ENCODE measurements at regions not wholly inside any gene's neighbourhood (a gene's known extent, or its start where the extent isn't known, plus 50 kb on each side); places are given as distances from the start of the nearest gene placed in this dataset.

GRCh38 chr3:159837725-159838124 lies 150.9 kb upstream of the IL12A start:
- TF ChIP-seq POLR2AphosphoS5 (IDR thresholded peaks at IDR 0.05): no peak
- TF ChIP-seq EP300 (IDR thresholded peaks at IDR 0.05): no peak
- TF ChIP-seq POLR2A (IDR thresholded peaks at IDR 0.05): no peak
- no peak for TF ChIP-seq CTCF (IDR thresholded peaks at IDR 0.05)
- WGBS, 2 donors: 76 to 82% methylated on average over 3 of the region's 3 CpGs
- Histone ChIP-seq H3K36me3 (no peaks in the 10 kb centered on the region), H3K27ac (peak overlapping the region; percentile 71 to 85 (median 80)), H3K4me1 (peaks cover 0 to 72% (median 61%) of the 10 kb centered on the region in 4 donors), H3K9me3 (no peaks in the 10 kb centered on the region), H3K4me3 (no peak overlapping the region), H3K27me3 (no peaks in the 10 kb centered on the region)
- DNase-seq: no peak
- intact Hi-C loops (cut with DNase I): loop anchor here (10.0 kb wide), 1 partner anchor 347 kb away; no protein-coding TSS in a partner anchor

GRCh38 chr3:159838938-159839337 lies 149.7 kb upstream of the IL12A start:
- no peak for DNase-seq
- 92 to 94% methylated on average over 2 of the region's 2 CpGs for WGBS, 2 donors
- peaks cover 0 to 83% (median 69%) of the 10 kb centered on the region in 4 donors for H3K4me1 ChIP-seq
- H3K27ac ChIP-seq: peak overlapping the region; percentile 76 to 85 (median 82)
- H3K36me3 ChIP-seq: no peaks in the 10 kb centered on the region
- TF ChIP-seq CTCF (IDR thresholded peaks at IDR 0.05): no peak
- no peak for TF ChIP-seq POLR2AphosphoS5 (IDR thresholded peaks at IDR 0.05)
- no peak for TF ChIP-seq EP300 (IDR thresholded peaks at IDR 0.05)
- no peak for TF ChIP-seq POLR2A (IDR thresholded peaks at IDR 0.05)
- no peak overlapping the region for H3K4me3 ChIP-seq
- H3K9me3 ChIP-seq: no peaks in the 10 kb centered on the region
- H3K27me3 ChIP-seq: no peaks in the 10 kb centered on the region
- intact Hi-C loops (cut with DNase I): loop anchor here (10.0 kb wide), 1 partner anchor 346 kb away; no protein-coding TSS in a partner anchor

GRCh38 chr3:159839561-159840379 lies 148.9 kb upstream of the IL12A start, which contains the start of gene SCHIP1:
TSS of gene SCHIP1 (plus strand) at chr3:159839861.
- H3K9me3 ChIP-seq: no peaks in the 10 kb centered on the region
- intact Hi-C loops (cut with DNase I): loop anchor here (5.0 to 10.0 kb wide), 2 partner anchors 43 to 345 kb away; no protein-coding TSS in a partner anchor
- H3K27ac ChIP-seq: peak within 1 kb of the TSS; percentile 76 to 85 (median 82)
- TF ChIP-seq POLR2A (IDR thresholded peaks at IDR 0.05) (no peak), POLR2AphosphoS5 (IDR thresholded peaks at IDR 0.05) (peak; percentile 9 to 77 (median 60))
- no peaks in the 10 kb centered on the region for H3K27me3 ChIP-seq
- peak; percentile 76 for DNase-seq
- H3K4me3 ChIP-seq: peak within 1 kb of the TSS; percentile 41 to 49 (median 44)
- no peaks in the 10 kb centered on the region for H3K36me3 ChIP-seq
- WGBS, 2 donors: 41 to 77% methylated on average over 30 of the region's 30 CpGs
- H3K4me1 ChIP-seq: peaks cover 0 to 91% (median 77%) of the 10 kb centered on the region in 4 donors

GRCh38 chr3:159840703-159841299 lies 147.8 kb upstream of the IL12A start:
- Histone ChIP-seq H3K4me1 (peaks cover 0 to 95% (median 85%) of the 10 kb centered on the region in 4 donors), H3K27ac (peak overlapping the region; percentile 76 to 85 (median 82)), H3K9me3 (no peaks in the 10 kb centered on the region), H3K27me3 (no peaks in the 10 kb centered on the region), H3K36me3 (no peaks in the 10 kb centered on the region), H3K4me3 (peak overlapping the region in 3 of 4 donors; percentile 43 to 49 (median 46))
- no peak for DNase-seq
- WGBS, 2 donors: 55 to 61% methylated on average over 3 of the region's 3 CpGs
- intact Hi-C loops (cut with DNase I): loop anchor here (5.0 kb wide), 1 partner anchor 42 kb away; no protein-coding TSS in a partner anchor
- TF ChIP-seq POLR2A (IDR thresholded peaks at IDR 0.05) (no peak), CTCF (IDR thresholded peaks at IDR 0.05) (no peak), POLR2AphosphoS5 (IDR thresholded peaks at IDR 0.05) (peak in 1 of 4 donors; percentile 35), EP300 (IDR thresholded peaks at IDR 0.05) (no peak)

GRCh38 chr3:159841766-159842165 lies 146.9 kb upstream of the IL12A start:
- intact Hi-C loops (cut with DNase I): loop anchor here (5.0 kb wide), 1 partner anchor 41 kb away; no protein-coding TSS in a partner anchor
- no peaks in the 10 kb centered on the region for H3K27me3 ChIP-seq
- no peaks in the 10 kb centered on the region for H3K36me3 ChIP-seq
- peak overlapping the region; percentile 76 to 85 (median 82) for H3K27ac ChIP-seq
- H3K4me1 ChIP-seq: peaks cover 0 to 94% (median 82%) of the 10 kb centered on the region in 4 donors
- no peaks in the 10 kb centered on the region for H3K9me3 ChIP-seq
- TF ChIP-seq CTCF (IDR thresholded peaks at IDR 0.05) (no peak), POLR2A (IDR thresholded peaks at IDR 0.05) (no peak), POLR2AphosphoS5 (IDR thresholded peaks at IDR 0.05) (no peak), EP300 (IDR thresholded peaks at IDR 0.05) (no peak)
- DNase-seq: no peak
- H3K4me3 ChIP-seq: peak overlapping the region in 1 of 4 donors; percentile 43
- 89 to 95% methylated on average over 1 of the region's 1 CpG for WGBS, 2 donors
